Left lung (tissue), 4 donors: ENCODE measurements at regions not wholly inside any gene's neighbourhood (a gene's known extent, or its start where the extent isn't known, plus 50 kb on each side); places are given as distances from the start of the nearest gene placed in this dataset.

Experiments
- ATAC-seq: fragments of 200-7000 bp; cut with Tn5 transposase; one replicate; pipeline ENCODE4 v1.9.1; 2020; ENCODE audit warnings: moderate library complexity
- DNase-seq, 4 donors: peaks; one replicate each; pipeline ENCODE4 v3.0.0-alpha.2; 2013 to 2020
- H3K27ac ChIP-seq, 2 donors: fragments of 200-600 bp; sonication (generic) in 1 of 2; one replicate each; pipeline versions ENCODE4 v1.5.0 to v1.8.0; 2020 to 2021
- H3K27me3 ChIP-seq, 2 donors: fragments of 200-600 bp; sonication (generic) in 1 of 2; one replicate each; pipeline versions ENCODE4 v1.5.0 to v1.8.0; 2020 to 2021
- H3K36me3 ChIP-seq, 2 donors: fragments of 200-600 bp; sonication (generic) in 1 of 2; one replicate each; pipeline versions ENCODE4 v1.5.0 to v1.8.0; 2020 to 2021
- H3K4me1 ChIP-seq, 2 donors: fragments of 200-600 bp; one replicate each; pipeline ENCODE4 v1.8.0; 2021
- H3K4me3 ChIP-seq, 2 donors: fragments of 200-600 bp; sonication (generic) in 1 of 2; one replicate each; pipeline versions ENCODE4 v1.5.0 to v1.8.0; 2020 to 2021; ENCODE audit warnings: mild to moderate bottlenecking in 1 of 2
- H3K9me3 ChIP-seq, 2 donors: fragments of 200-600 bp; sonication (generic) in 1 of 2; one replicate each; pipeline versions ENCODE4 v1.5.0 to v1.8.0; 2020 to 2021
- CTCF ChIP-seq, 2 donors: fragments of 200-600 bp; sonication (generic) in 1 of 2; IDR thresholded peaks; one replicate each; pipeline versions ENCODE4 v1.5.0 to v1.8.0; 2021; ENCODE audit warnings: antibody characterized with exemption in 2 of 2
- intact Hi-C, 2 donors: fragments of 100-400 bp; cut with DNase I; formaldehyde crosslinking; loops; one replicate each; pipeline versions ENCODE4 v1.11.2 to v1.14.2; 2022
- donor health status: DM: no; HTN: yes; CAD: no.
- donor health status: DM: no; HTN: no; CAD: no.

GRCh38 chr5:154111214-154111613, 72.4 kb downstream of the MFAP3 start:
- no peak for TF ChIP-seq CTCF (IDR thresholded peaks at IDR 0.05)
- no peak for DNase-seq
- H3K4me1 ChIP-seq = no peaks in the 10 kb centered on the region
- no peaks in the 10 kb centered on the region for H3K9me3 ChIP-seq
- ATAC-seq = no peak
- H3K27ac ChIP-seq = no peak overlapping the region
- H3K4me3 ChIP-seq = no peak overlapping the region
- no peaks in the 10 kb centered on the region for H3K36me3 ChIP-seq
- intact Hi-C loops = no loop called here
- no peaks in the 10 kb centered on the region for H3K27me3 ChIP-seq

GRCh38 chr5:154112255-154112654, 73.5 kb downstream of the MFAP3 start:
- intact Hi-C loops = no loop called here
- Histone ChIP-seq H3K9me3 (no peaks in the 10 kb centered on the region), H3K27me3 (no peaks in the 10 kb centered on the region), H3K36me3 (no peaks in the 10 kb centered on the region), H3K4me3 (no peak overlapping the region), H3K27ac (no peak overlapping the region), H3K4me1 (no peaks in the 10 kb centered on the region)
- no peak for TF ChIP-seq CTCF (IDR thresholded peaks at IDR 0.05)
- no peak for DNase-seq
- ATAC-seq = no peak

GRCh38 chr5:154115291-154115690, 75.2 kb upstream of the GALNT10 start:
- H3K36me3 ChIP-seq = no peaks in the 10 kb centered on the region
- intact Hi-C loops = no loop called here
- no peak for DNase-seq
- TF ChIP-seq CTCF (IDR thresholded peaks at IDR 0.05) = no peak
- no peaks in the 10 kb centered on the region for H3K9me3 ChIP-seq
- no peak for ATAC-seq
- H3K4me1 ChIP-seq = no peaks in the 10 kb centered on the region
- no peak overlapping the region for H3K4me3 ChIP-seq
- H3K27me3 ChIP-seq = no peaks in the 10 kb centered on the region
- no peak overlapping the region for H3K27ac ChIP-seq

GRCh38 chr5:154117050-154117449, 73.5 kb upstream of the GALNT10 start:
- Histone ChIP-seq H3K27ac (no peak overlapping the region), H3K36me3 (no peaks in the 10 kb centered on the region), H3K27me3 (no peaks in the 10 kb centered on the region), H3K9me3 (no peaks in the 10 kb centered on the region), H3K4me1 (no peaks in the 10 kb centered on the region), H3K4me3 (no peak overlapping the region)
- DNase-seq = no peak
- TF ChIP-seq CTCF (IDR thresholded peaks at IDR 0.05) = no peak
- intact Hi-C loops = no loop called here
- ATAC-seq = no peak

GRCh38 chr5:154117930-154118329, 72.6 kb upstream of the GALNT10 start:
- Histone ChIP-seq H3K27ac (no peak overlapping the region), H3K27me3 (no peaks in the 10 kb centered on the region), H3K36me3 (no peaks in the 10 kb centered on the region), H3K9me3 (no peaks in the 10 kb centered on the region), H3K4me3 (no peak overlapping the region), H3K4me1 (no peaks in the 10 kb centered on the region)
- no peak for TF ChIP-seq CTCF (IDR thresholded peaks at IDR 0.05)
- no peak for ATAC-seq
- no peak for DNase-seq
- intact Hi-C loops = no loop called here
